ENCODE measurements at regions not wholly inside any gene's neighbourhood (a gene's known extent, or its start where the extent isn't known, plus 50 kb on each side); places are given as distances from the start of the nearest gene placed in this dataset.
A peak's percentile ranks its signal among the peaks of the same experiment; 100 is the strongest.

GRCh38 chr4:137640156-137640837 lies 108.0 kb upstream of the PCDH18 start:
- CTCF ChIA-PET, result no interaction called here
- H3K27ac ChIP-seq (ENCODE audit: low read length), result no peak overlapping the region
- no peaks in the 10 kb centered on the region for H3K4me1 ChIP-seq (ENCODE audit: control insufficient read depth in 1 of 2, extremely low read depth in 1 of 2, insufficient read depth in 2 of 2, low read length in 2 of 2)
- H3K27ac Mint-ChIP-seq, result no peak overlapping the region
- H3K36me3 ChIP-seq (ENCODE audit: control insufficient read depth in 2 of 2, extremely low read depth in 1 of 2, insufficient read depth in 1 of 2, low read length in 1 of 2), result no peaks in the 10 kb centered on the region
- no peak for ATAC-seq (replicated peaks in 1 of 4)
- no peak overlapping the region for H3K4me3 ChIP-seq (ENCODE audit: control insufficient read depth in 1 of 2, extremely low read depth in 1 of 2, low read length in 1 of 2)
- H3K4me3 Mint-ChIP-seq, result no peak overlapping the region
- no peaks in the 10 kb centered on the region for H3K27me3 ChIP-seq (replicated peaks in 1 of 2; ENCODE audit: control insufficient read depth in 2 of 2, extremely low read depth in 1 of 2, insufficient read depth in 2 of 2, low read length in 1 of 2)
- H3K4me1 Mint-ChIP-seq, result no peaks in the 10 kb centered on the region
- no peaks in the 10 kb centered on the region for H3K27me3 Mint-ChIP-seq
- no peak for DNase-seq
- POLR2A ChIA-PET, result no interaction called here
- H3K9me3 Mint-ChIP-seq, result peaks cover 2 to 15% (median 11%) of the 10 kb centered on the region in 3 donors
- WGBS (ENCODE audit: insufficient coverage), result no CpG with 5 or more reads among the region's 4 CpGs
- H3K9me3 ChIP-seq, result no peaks in the 10 kb centered on the region
- no peaks in the 10 kb centered on the region for H3K36me3 Mint-ChIP-seq

GRCh38 chr4:137638934-137639333 lies 106.6 kb upstream of the PCDH18 start:
- Mint-ChIP-seq H3K27ac (no peak overlapping the region), H3K4me1 (no peaks in the 10 kb centered on the region), H3K27me3 (no peaks in the 10 kb centered on the region), H3K9me3 (peaks cover 5 to 13% (median 11%) of the 10 kb centered on the region in 3 donors), H3K4me3 (no peak overlapping the region), H3K36me3 (no peaks in the 10 kb centered on the region)
- Histone ChIP-seq H3K4me3 (ENCODE audit: control insufficient read depth in 1 of 2, extremely low read depth in 1 of 2, low read length in 1 of 2) (no peak overlapping the region), H3K36me3 (ENCODE audit: control insufficient read depth in 2 of 2, extremely low read depth in 1 of 2, insufficient read depth in 1 of 2, low read length in 1 of 2) (no peaks in the 10 kb centered on the region), H3K27ac (ENCODE audit: low read length) (no peak overlapping the region), H3K4me1 (ENCODE audit: control insufficient read depth in 1 of 2, extremely low read depth in 1 of 2, insufficient read depth in 2 of 2, low read length in 2 of 2) (no peaks in the 10 kb centered on the region), H3K9me3 (no peaks in the 10 kb centered on the region), H3K27me3 (replicated peaks in 1 of 2; ENCODE audit: control insufficient read depth in 2 of 2, extremely low read depth in 1 of 2, insufficient read depth in 2 of 2, low read length in 1 of 2) (no peaks in the 10 kb centered on the region)
- ChIA-PET POLR2A (no interaction called here), CTCF (no interaction called here)
- WGBS (ENCODE audit: insufficient coverage), result no CpG with 5 or more reads among the region's 2 CpGs
- DNase-seq (no peak), ATAC-seq (replicated peaks in 1 of 4) (no peak)

GRCh38 chr4:137635601-137636000 lies 103.3 kb upstream of the PCDH18 start:
- Mint-ChIP-seq H3K4me1 (no peaks in the 10 kb centered on the region), H3K27me3 (no peaks in the 10 kb centered on the region), H3K36me3 (no peaks in the 10 kb centered on the region), H3K4me3 (no peak overlapping the region), H3K9me3 (peaks cover 6 to 15% (median 8%) of the 10 kb centered on the region in 3 donors), H3K27ac (no peak overlapping the region)
- no peaks in the 10 kb centered on the region for H3K4me1 ChIP-seq (ENCODE audit: control insufficient read depth in 1 of 2, extremely low read depth in 1 of 2, insufficient read depth in 2 of 2, low read length in 2 of 2)
- CTCF ChIA-PET, result no interaction called here
- H3K36me3 ChIP-seq (ENCODE audit: control insufficient read depth in 2 of 2, extremely low read depth in 1 of 2, insufficient read depth in 1 of 2, low read length in 1 of 2), result no peaks in the 10 kb centered on the region
- ATAC-seq (replicated peaks in 1 of 4) (no peak), DNase-seq (no peak)
- H3K4me3 ChIP-seq (ENCODE audit: control insufficient read depth in 1 of 2, extremely low read depth in 1 of 2, low read length in 1 of 2), result no peak overlapping the region
- no CpG with 5 or more reads among the region's 1 CpG for WGBS (ENCODE audit: insufficient coverage)
- POLR2A ChIA-PET, result no interaction called here
- no peaks in the 10 kb centered on the region for H3K9me3 ChIP-seq
- H3K27ac ChIP-seq (ENCODE audit: low read length), result no peak overlapping the region
- H3K27me3 ChIP-seq (replicated peaks in 1 of 2; ENCODE audit: control insufficient read depth in 2 of 2, extremely low read depth in 1 of 2, insufficient read depth in 2 of 2, low read length in 1 of 2), result peaks cover 0 to 3% of the 10 kb centered on the region in 2 experiments

- Mint-ChIP-seq H3K27me3 (no peaks in the 10 kb centered on the region), H3K9me3 (peaks cover 6 to 15% (median 8%) of the 10 kb centered on the region in 3 donors), H3K36me3 (no peaks in the 10 kb centered on the region), H3K27ac (no peak overlapping the region), H3K4me1 (no peaks in the 10 kb centered on the region), H3K4me3 (no peak overlapping the region)
- CTCF ChIA-PET, result no interaction called here
- 30% methylated on average over 1 of the region's 3 CpGs for WGBS (ENCODE audit: insufficient coverage)
- no peaks in the 10 kb centered on the region for H3K36me3 ChIP-seq (ENCODE audit: control insufficient read depth in 2 of 2, extremely low read depth in 1 of 2, insufficient read depth in 1 of 2, low read length in 1 of 2)
- DNase-seq (no peak), ATAC-seq (replicated peaks in 1 of 4) (no peak)
- H3K27me3 ChIP-seq (replicated peaks in 1 of 2; ENCODE audit: control insufficient read depth in 2 of 2, extremely low read depth in 1 of 2, insufficient read depth in 2 of 2, low read length in 1 of 2), result peaks cover 0 to 3% of the 10 kb centered on the region in 2 experiments
- no peaks in the 10 kb centered on the region for H3K4me1 ChIP-seq (ENCODE audit: control insufficient read depth in 1 of 2, extremely low read depth in 1 of 2, insufficient read depth in 2 of 2, low read length in 2 of 2)
- H3K27ac ChIP-seq (ENCODE audit: low read length), result no peak overlapping the region
- POLR2A ChIA-PET, result no interaction called here
- H3K9me3 ChIP-seq, result no peaks in the 10 kb centered on the region
- H3K4me3 ChIP-seq (ENCODE audit: control insufficient read depth in 1 of 2, extremely low read depth in 1 of 2, low read length in 1 of 2), result no peak overlapping the region
Measured at GRCh38 chr4:137635108-137635507, 102.8 kb upstream of the PCDH18 start.

- Histone ChIP-seq H3K27me3 (replicated peaks in 1 of 2; ENCODE audit: control insufficient read depth in 2 of 2, extremely low read depth in 1 of 2, insufficient read depth in 2 of 2, low read length in 1 of 2) (peaks cover 0 to 3% of the 10 kb centered on the region in 2 experiments), H3K36me3 (ENCODE audit: control insufficient read depth in 2 of 2, extremely low read depth in 1 of 2, insufficient read depth in 1 of 2, low read length in 1 of 2) (no peaks in the 10 kb centered on the region), H3K4me3 (ENCODE audit: control insufficient read depth in 1 of 2, extremely low read depth in 1 of 2, low read length in 1 of 2) (no peak overlapping the region), H3K27ac (ENCODE audit: low read length) (no peak overlapping the region), H3K9me3 (no peaks in the 10 kb centered on the region), H3K4me1 (ENCODE audit: control insufficient read depth in 1 of 2, extremely low read depth in 1 of 2, insufficient read depth in 2 of 2, low read length in 2 of 2) (no peaks in the 10 kb centered on the region)
- ChIA-PET POLR2A (no interaction called here), CTCF (no interaction called here)
- H3K4me1 Mint-ChIP-seq, result no peaks in the 10 kb centered on the region
- peaks cover 4 to 15% (median 6%) of the 10 kb centered on the region in 3 donors for H3K9me3 Mint-ChIP-seq
- DNase-seq (no peak), ATAC-seq (replicated peaks in 1 of 4) (no peak)
- H3K27ac Mint-ChIP-seq, result no peak overlapping the region
- no peak overlapping the region for H3K4me3 Mint-ChIP-seq
- H3K27me3 Mint-ChIP-seq, result no peaks in the 10 kb centered on the region
- WGBS (ENCODE audit: insufficient coverage), result 40% methylated on average over 1 of the region's 1 CpG
- H3K36me3 Mint-ChIP-seq, result no peaks in the 10 kb centered on the region
Measured at GRCh38 chr4:137632842-137633241, 100.5 kb upstream of the PCDH18 start.

GRCh38 chr4:137631605-137632004 lies 99.3 kb upstream of the PCDH18 start:
- WGBS (ENCODE audit: insufficient coverage), result 88% methylated on average over 2 of the region's 2 CpGs
- Histone ChIP-seq H3K36me3 (ENCODE audit: control insufficient read depth in 2 of 2, extremely low read depth in 1 of 2, insufficient read depth in 1 of 2, low read length in 1 of 2) (no peaks in the 10 kb centered on the region), H3K4me1 (ENCODE audit: control insufficient read depth in 1 of 2, extremely low read depth in 1 of 2, insufficient read depth in 2 of 2, low read length in 2 of 2) (no peaks in the 10 kb centered on the region), H3K9me3 (no peaks in the 10 kb centered on the region), H3K27ac (ENCODE audit: low read length) (no peak overlapping the region), H3K4me3 (ENCODE audit: control insufficient read depth in 1 of 2, extremely low read depth in 1 of 2, low read length in 1 of 2) (no peak overlapping the region), H3K27me3 (replicated peaks in 1 of 2; ENCODE audit: control insufficient read depth in 2 of 2, extremely low read depth in 1 of 2, insufficient read depth in 2 of 2, low read length in 1 of 2) (peaks cover 0 to 3% of the 10 kb centered on the region in 2 experiments)
- DNase-seq (no peak), ATAC-seq (replicated peaks in 1 of 4) (peak in 1 of 4 experiments; percentile 15)
- Mint-ChIP-seq H3K36me3 (no peaks in the 10 kb centered on the region), H3K4me3 (no peak overlapping the region), H3K4me1 (no peaks in the 10 kb centered on the region), H3K27ac (no peak overlapping the region), H3K9me3 (peaks cover 4 to 15% (median 6%) of the 10 kb centered on the region in 3 donors), H3K27me3 (no peaks in the 10 kb centered on the region)
- ChIA-PET CTCF (no interaction called here), POLR2A (interaction anchor here in 1 of 2 donors (0.6 kb wide), 1 partner anchor 36 kb away, joined by 3 read pairs; no protein-coding TSS in a partner anchor)
